Epidermal melanocyte (primary cell): ENCODE measurements at regions not wholly inside any gene's neighbourhood (a gene's known extent, or its start where the extent isn't known, plus 50 kb on each side); places are given as distances from the start of the nearest gene placed in this dataset.

Source experiments
- DNase-seq: peaks from one replicate; pipeline ENCODE4 v3.0.0; 2011; ENCODE audit warnings: low spot score; ENCODE audit not compliant: insufficient read length

DNA sequence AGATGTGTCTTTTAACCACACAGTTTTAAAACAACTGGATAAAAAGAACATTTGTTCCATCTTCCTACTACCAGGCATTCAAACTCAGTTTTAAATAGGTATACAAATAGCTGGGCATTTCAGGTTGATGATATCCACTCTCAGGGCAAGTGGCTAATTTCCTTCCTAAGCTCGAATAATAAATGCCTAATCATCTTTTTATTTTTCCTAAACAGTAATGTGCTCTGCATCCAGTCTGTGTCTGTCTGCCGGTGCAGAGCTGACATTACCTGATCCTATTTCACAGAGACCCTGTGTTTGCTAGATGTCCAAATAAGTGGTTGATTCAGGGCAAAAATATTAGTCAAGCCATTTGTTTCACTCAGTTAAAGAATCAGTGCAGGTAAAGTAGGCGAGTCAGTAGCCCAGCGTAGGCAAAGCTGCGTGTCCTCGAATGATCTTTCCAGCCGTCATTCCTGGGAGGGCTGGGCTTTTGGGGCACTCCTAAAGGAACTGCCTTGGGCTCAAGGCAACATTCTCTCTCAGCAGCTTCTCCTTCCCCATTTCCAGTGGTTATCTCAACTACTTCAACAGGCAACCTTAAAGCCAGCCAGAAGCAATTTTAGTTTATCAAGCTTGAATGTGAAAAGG is 74.2 kb upstream of the BMP2 start:
- DNase-seq, result no peak

DNA sequence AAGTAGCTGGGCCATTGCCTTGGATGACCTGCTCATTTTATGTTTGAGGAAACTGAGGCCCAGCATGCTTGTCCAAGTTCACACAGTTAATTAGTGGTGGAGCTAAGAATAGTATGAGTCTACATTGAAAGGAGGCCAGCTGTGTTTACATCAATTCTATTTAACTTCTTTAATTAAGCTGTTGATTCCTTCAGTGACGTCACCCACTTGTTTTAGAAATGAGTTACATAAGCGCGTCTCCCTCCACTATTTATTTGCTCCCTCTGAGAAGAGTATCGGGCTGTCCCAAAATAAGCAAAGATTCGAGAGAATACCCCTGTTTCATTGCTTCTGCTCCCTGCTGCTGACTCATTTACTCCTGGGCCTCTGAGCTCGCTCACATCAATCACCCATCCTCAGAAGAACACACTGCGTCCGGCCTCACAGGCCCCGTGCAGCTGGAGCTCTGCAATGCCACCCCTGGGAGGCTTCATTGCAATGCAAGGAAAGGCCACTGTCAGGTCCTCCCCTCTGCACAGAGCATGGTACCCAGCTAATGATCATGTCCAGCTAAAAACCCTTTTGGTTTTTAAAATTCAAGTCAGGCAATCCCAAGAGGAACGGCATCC is 74.8 kb upstream of the BMP2 start:
- no peak for DNase-seq

DNA sequence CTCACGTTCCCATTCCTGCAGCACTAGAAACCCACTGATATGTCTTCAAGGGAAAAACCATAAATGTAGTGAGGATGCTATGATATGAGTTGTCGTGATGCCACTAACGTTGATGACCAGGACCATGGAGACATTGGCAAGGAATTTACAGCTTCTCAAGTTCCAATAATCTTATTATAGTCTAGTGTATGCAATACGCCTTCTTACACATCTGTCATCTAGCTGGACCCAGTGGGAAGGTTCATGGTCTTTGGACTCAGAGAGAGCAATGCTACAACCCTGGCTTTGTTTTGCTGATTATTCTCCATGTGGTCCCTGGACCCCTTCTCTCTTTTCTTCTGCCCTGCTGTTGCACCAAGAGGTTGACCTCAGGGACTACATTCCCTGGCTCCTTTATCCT is 76.0 kb upstream of the BMP2 start:
- DNase-seq, result no peak

DNA sequence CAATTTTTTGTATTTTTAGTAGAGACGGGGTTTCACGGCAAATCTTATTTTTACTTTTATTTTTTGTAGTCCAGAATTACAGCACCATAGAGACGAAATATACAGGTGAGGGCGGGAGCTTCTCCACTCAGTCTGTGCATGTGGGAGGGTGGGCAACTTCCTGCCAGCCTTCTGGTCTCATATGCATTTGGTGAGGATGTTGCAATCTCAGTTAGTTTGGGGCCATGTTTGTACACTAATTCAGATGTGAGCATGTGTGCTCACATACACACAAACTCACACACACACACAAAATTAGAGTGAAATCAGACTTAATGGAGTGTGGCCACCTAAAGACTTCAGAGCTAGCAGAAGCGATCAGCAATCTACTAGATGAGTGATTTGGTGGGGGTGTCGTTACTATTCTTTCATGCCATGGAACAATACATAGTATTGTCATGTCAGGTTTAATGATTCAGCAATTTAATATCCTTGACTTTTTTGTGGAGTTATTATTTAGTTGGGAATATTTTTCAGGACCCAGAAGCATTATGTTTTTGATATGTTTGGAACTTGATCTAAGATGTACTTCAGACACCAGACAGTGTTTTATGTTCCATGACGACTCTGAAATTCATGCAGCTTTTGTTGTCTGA is 78.0 kb upstream of the BMP2 start:
- DNase-seq, result no peak

DNA sequence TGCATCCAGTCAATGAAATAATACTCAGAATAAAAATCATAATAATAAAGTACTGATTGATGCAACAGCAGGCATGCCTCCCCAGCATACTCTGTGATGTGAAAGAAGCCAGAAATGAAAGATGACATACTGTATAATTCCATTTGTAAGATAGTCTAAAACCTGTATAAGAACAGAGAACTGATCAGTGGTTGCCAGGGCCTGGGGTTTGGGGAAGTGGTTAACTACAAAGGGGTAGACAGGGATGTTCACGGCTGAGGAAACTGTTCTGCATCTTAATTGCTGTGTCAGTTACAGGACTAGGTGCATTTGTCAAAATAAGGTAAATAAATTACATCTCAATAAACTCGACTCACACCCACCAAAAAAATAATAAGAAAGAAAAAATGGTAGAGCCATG is 81.3 kb upstream of the BMP2 start:
- DNase-seq, result no peak

DNA sequence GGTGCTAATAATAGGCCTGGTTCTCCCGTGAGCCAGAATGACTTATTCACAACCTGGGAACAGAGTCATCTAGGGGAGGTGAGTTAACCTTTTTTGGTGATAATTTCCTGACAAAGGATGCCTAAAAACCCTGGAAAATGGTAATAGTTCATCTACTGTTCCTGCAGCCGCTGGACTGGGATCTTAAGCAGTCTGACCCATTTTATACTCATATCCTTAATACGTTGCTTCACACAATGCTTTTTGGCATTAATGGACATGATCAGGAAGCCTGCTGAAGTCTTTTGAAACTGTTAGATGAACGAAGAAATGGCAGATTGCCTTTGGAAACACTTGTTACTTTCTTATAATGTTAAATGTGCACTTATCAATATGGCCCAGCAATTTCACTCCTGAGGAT is 81.9 kb upstream of the BMP2 start:
- no peak for DNase-seq

DNA sequence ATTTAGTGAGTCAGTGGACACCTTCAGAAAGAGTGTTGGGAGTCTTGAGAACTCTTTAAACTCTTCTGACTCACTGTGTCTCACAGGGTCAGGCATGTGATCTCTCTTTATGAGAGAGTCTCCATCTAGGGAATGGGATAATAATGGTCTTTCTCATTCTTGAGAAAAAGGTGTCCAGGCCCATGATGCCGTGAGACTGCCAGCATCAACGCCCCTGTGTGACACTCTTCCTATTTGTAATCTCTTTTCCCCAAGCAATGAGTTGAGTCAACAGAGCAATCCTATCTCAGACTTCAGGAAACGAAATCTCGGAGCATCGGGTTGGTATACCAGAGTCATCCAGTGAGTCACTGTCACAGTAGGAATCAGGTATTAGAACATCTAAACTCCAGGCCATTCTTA is 82.3 kb upstream of the BMP2 start:
- no peak for DNase-seq

DNA sequence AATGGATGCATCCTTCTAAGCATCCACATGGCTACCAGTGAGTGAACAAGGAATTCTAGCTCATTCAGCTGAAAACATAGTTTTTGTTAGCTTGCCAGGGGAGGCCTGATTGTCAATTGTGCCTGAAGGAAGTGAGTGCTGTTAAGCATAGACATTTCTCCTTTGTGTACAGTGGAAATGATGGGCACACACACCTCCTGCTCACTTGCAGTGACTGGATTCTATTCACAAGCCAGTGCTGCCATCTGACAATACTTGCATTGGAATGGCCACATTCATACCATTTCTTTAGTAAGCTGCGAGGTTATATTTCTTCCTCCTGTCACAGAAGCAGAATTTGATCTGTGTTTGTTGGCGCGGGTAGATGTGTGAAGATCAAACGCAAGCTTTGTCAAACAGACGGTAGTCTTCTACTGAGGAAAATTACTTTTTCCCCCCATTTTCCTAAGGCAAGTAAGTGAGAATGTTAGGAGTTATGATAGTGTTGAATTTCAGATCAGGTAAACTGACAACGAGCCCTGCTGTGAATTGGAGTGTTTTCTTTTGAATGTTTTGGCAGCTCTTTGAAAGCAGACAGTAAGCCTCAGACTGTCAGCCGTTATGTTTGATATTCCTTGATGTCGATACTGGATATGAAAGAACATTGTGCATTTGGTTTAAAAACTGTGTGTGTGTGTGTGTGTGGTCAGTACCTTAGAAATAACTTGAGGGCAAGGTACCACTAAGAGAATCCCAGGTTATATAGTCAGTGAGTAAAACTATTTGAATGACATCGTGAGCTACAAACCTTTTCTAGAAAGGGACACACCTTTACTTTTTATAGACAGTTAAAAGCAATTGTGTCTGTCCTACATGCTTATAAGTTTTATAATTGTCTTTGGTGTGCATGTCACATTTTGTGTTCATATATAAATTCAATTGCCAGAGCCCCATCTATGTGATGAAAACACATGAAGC is 84.2 kb upstream of the BMP2 start:
- DNase-seq, result no peak

DNA sequence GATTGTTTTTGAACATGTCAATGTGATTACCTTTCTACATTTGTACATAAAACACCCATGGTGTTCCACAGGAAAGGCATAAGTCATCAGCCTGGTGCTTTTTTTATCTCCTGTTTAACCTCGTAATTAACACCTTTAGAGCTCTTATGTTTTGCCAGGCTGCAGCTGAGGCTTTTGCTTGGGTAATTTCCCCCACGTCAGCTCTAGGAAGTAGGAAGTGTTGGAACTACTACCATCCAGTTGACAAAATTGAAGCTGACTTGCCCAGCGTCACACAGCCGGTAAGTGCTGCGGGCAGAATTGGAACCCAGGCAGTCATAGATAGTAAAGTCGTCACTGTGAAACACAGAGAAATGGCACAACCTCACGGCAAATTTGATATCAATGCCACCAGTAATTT is 86.6 kb upstream of the BMP2 start:
- no peak for DNase-seq

DNA sequence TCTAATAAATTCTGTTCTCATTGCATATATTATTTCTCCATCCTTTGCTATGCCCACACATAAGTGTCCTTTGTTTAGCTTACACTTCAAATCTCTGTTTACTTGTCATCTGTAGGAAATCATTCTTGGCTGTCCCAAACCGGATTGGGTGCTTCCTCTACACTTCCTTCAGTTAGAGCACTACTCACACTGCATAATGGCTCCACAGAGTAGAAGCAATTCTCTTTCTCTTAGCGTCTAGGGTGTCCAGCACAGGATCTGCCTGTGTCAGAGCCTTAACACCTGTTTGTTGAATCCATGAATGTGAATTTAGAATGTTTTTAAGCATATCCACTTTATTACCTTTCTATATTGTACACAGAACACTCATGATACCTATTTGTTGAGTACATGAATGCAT is 87.0 kb upstream of the BMP2 start:
- no peak for DNase-seq

DNA sequence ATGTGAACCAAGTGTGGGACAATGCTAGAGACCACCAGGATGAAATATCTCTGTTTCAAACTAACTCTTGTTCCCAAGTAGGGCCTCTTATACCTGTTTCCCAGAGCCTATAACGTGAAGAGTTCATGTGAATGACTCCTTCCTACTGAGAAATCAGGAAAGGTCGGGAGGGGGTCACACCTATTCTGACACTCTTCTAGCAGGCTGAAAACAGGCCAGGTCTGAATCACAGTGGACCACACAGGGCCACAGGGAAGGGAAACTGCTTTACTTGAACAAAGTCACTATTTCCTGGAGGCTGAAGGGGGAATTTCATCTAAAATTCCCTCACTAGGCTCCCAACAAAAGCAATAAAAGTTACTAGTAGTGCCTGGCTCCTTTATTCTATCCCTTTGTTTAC is 88.4 kb upstream of the BMP2 start:
- DNase-seq, result no peak

DNA sequence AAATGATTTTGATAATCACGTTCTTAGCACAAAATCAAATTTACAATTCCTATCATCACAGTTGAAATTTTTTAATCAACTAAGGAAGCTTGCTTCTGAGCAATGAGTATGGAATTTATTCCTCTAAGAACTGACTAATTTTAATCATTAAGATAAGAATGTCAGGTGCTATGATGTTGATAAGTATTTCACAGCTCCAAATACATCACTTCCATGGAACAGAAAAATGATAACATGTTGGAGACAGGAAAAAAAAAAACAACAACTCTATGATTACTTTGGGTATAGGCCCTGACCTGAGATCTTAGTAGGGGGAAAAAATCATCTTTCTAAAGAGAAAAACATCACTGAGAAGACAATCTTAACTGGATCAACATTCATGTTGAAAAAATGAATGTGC is 89.4 kb upstream of the BMP2 start:
- DNase-seq, result no peak

DNA sequence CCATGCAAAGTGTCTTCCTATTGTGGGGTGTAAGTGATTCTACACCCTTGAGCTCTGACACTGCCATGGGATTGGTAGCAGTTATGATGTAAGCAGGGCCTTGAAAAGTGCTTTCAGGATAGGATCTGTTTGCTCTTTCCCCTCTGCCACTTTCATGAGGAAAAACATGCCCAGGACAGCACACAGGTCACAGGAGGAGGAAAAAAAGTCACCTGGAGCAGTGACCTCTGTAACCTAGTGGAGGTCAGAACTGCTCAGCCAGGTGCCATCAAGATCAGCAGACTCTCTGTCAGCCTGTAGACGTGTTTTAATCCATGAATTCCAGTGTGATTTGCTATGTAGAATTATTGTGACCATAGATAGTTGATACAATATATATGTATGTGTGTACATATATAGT is 92.7 kb upstream of the BMP2 start:
- DNase-seq, result no peak

DNA sequence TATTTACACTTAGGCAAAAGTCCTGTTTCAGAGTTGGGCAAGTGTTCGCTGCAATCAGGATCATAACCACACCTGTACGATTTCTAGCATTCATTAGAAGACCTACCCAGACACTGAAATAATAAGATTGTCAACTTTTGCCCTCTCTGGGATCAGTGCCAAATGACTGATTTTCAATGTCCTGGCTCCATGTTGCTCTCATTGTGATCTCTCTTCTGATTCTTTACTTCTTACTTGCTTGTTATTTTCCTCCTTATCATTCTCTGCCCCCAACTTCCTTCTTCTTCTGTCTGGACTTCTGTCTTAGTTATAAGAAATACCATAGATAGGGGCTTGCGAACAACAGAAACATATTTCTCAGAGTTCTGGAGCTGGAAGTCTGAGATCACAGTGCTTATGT is 94.4 kb upstream of the BMP2 start:
- no peak for DNase-seq

DNA sequence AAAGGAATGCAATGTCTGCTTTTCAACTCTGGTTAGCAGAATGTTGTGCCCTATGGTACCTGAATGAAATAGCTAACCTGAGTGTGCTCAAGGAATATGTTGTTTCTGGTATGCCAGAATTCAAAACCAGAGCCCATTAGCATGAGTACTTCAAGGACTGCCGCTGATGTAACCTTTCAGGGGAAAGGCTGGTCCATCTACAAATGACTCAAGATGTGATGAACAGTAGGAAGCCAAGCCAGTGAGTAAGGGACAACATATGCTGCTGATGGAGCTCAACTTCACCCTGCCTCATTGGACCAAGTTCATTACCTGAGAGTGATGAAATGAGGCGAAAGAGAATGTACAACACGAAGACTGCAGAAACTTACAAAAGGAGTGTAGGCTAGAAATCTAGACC is 95.7 kb upstream of the BMP2 start:
- no peak for DNase-seq

DNA sequence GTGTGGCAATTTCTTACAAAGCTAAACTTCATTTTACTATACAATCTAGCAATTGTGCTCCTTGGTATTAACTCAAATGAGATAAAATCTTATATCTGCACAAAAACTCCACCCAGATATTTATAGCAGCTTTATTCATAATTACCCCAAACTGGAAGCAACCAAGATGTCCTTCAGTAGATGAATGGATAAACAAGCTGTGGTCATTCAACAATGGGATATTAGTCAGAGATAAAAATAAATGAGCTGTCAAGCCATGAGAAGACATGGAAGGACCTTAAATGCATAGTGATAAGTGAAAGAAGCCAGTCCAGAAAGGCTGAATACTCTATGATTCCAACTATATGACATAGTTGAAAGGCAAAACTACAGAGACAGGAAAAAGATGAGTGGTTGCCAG is 98.9 kb upstream of the BMP2 start:
- DNase-seq, result no peak

DNA sequence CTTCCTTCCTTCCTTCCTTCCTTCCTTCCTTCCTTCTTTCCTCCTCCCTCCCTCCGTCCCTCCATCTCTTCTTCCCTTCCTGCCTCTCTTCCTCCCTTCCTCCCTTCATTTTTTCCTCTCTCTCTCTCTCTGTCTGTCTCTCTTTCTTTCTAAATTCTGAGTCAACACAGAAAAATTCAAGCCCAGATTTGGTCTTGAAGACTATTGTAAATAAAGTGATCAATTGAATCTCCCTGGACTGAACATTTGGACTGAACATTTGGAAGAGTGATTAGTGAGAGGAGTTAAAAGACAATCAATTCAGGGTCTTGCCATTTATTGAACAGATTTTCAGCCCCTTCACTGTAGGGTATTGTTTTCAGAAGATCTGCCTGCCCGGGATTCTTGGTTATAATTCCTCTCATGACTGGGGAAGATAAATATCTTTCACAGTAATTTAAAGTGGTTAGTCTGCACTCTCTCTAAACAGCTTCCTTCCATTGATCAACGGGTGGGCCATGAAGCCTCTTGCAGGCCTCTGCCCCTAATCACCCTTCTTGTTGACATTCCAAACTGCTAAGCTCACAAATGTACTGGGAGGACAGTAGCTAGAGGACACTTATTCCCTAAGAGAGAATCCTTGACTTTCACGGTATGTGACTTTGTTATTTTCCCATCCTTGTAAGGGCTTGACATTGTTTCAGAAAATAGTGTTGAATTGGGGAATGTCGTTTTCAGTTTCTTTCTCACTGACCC is 101.7 kb upstream of the BMP2 start:
- DNase-seq, result no peak

DNA sequence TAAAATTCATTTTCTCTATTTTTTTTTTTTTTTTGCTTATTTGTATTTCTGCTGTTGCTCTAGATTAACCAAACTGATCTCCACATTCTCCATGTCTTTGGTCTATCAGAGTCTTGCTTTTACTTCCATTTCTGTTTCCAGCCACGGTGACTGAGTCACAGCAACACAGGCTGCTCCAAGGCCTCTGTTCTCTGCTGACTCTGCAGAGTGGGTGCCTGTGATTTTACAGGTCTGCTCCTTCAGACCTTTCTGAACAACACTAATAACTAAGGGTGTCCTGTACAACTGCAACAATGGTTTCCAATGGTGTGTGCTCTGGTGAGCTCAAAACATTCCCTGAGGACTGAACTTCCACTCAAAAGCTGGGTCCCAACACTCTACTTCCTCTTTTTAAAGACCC is 102.3 kb upstream of the BMP2 start:
- DNase-seq, result no peak

DNA sequence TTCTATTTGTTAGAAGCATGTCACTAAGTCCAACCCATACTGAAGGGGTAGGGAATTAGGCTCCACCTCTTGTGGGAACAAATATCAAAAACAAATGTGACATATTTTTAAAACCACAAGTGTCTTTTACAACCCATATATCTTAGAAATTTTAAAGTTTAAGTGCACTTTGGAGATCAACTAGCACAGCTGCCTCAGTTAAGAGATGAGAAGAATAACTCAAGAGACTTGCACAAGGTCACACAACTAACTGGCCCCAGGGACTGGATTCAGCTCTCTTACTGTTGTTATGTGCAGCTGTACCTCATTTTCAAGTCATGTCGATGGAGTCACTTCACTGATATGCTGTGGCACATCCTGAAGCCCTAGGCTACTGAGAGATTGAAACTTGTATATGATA is 102.9 kb upstream of the BMP2 start:
- no peak for DNase-seq

DNA sequence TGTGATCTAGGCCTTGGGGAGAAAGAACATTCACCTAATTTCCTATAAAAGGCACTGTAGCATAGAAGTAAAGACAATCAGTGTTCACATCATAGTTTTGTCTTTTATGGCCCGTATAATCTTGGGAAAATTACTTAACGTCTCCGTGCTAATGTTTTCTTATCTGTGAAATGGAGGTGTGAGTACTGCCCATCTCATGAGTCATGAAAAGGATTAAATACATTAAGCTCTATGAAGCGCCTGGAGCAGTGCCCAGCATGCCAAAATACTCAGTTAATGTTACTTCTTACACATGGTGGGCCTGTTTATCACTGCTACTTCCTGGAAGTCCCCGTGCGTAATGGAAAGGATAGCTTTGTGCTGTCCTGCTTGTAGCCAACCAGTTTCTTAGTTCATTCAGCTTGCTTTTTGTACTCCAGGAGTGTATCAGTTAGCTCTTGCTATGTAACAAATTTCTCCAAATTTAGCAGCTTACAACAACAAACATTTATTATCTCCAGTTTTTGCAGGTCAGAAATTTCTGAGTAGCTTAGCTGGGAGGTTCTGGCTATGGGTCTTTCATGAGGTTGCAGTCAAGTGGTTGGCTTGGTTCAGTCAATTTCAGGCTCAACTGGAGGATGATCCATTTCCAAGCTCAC is 103.6 kb upstream of the BMP2 start:
- DNase-seq, result no peak

DNA sequence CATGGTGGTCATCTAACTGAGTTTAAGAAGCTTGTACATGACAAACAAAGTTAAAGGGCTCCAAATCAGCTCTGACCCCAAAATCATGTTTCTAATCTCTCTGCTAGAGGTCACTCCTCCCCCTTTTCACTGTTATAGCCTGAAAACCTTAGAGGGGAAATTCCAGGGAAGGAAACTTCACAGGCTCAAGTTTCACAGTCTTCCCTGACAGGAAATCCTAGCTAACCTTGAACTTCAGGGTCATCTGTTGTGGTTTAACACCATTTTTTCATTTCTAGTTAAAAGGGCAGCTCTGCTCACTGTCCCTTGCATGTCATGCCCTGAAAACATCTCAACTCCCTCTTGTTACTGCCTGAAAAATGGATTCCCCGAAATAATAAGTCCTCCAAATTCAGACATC is 104.4 kb upstream of the BMP2 start:
- no peak for DNase-seq
